ENCODE measurements at regions not wholly inside any gene's neighbourhood (a gene's known extent, or its start where the extent isn't known, plus 50 kb on each side); places are given as distances from the start of the nearest gene placed in this dataset.

- TF ChIP-seq EP300 (IDR thresholded peaks at IDR 0.05) = no peak
- no peak for TF ChIP-seq POLR2A (IDR thresholded peaks at IDR 0.05)
These were observed 112.8 kb upstream of the NR3C1 start for GRCh38 chr5:143516249-143516648.

All from sigmoid colon (tissue), 4 donors.